ENCODE measurements at regions not wholly inside any gene's neighbourhood (a gene's known extent, or its start where the extent isn't known, plus 50 kb on each side); places are given as distances from the start of the nearest gene placed in this dataset.

GRCh38 chr5:100407053-100407452, 128.1 kb upstream of the FAM174A start:
- H3K9me3 ChIP-seq (ENCODE audit: control insufficient read depth in 1 of 2, insufficient read depth in 1 of 2, low read depth in 1 of 2, low read length in 2 of 2) = no peaks in the 10 kb centered on the region
- H3K4me3 ChIP-seq (replicated peaks in 1 of 2; ENCODE audit: low read depth in 1 of 2, low read length in 2 of 2) = no peak overlapping the region
- H3K36me3 ChIP-seq (ENCODE audit: control insufficient read depth in 1 of 2, insufficient read depth in 2 of 2, low read length in 2 of 2) = no peaks in the 10 kb centered on the region
- no peak overlapping the region for H3K9ac ChIP-seq (ENCODE audit: low read length)
- RAD21 ChIA-PET (ENCODE audit: low non-redundant PET in 1 of 2, low total read pairs in 2 of 2, uncharacterized antibody in 2 of 2, unreplicated experiment in 2 of 2) = no interaction called here
- DNase-seq (ENCODE audit: low read depth, low spot score) (no peak), ATAC-seq (no peak)
- POLR2A ChIA-PET = no interaction called here
- intact Hi-C loops (cut with micrococcal nuclease) = no loop called here
- CTCF ChIA-PET = no interaction called here
- H3K4me1 ChIP-seq (ENCODE audit: control insufficient read depth in 1 of 2, insufficient read depth in 2 of 2, low read length in 2 of 2) = no peaks in the 10 kb centered on the region
- H4K20me1 ChIP-seq (ENCODE audit: insufficient read depth) = no peaks in the 10 kb centered on the region
- no peak overlapping the region for H3K4me2 ChIP-seq (ENCODE audit: low read length)
- no peak overlapping the region for H3K27ac ChIP-seq (ENCODE audit: low read depth, low read length)
- no peak overlapping the region for H2AFZ ChIP-seq (ENCODE audit: low read depth, low read length, poor library complexity, severe bottlenecking)
- BruUV-seq (replicated peaks) = no TSS peak
- no peaks in the 10 kb centered on the region for H3K79me2 ChIP-seq (ENCODE audit: insufficient read depth, low read length)
- no peaks in the 10 kb centered on the region for H3K9me2 ChIP-seq (ENCODE audit: insufficient read depth)
- no peaks in the 10 kb centered on the region for H3K27me3 ChIP-seq (ENCODE audit: insufficient read depth, low read length)
- TF ChIP-seq ATF3 (IDR thresholded peaks at IDR 0.05) (no peak), SRF (IDR thresholded peaks at IDR 0.05; ENCODE audit: low read depth) (no peak)

GRCh38 chr5:100406640-100407039, 128.5 kb upstream of the FAM174A start:
- Histone ChIP-seq H2AFZ (ENCODE audit: low read depth, low read length, poor library complexity, severe bottlenecking) (no peak overlapping the region), H3K36me3 (ENCODE audit: control insufficient read depth in 1 of 2, insufficient read depth in 2 of 2, low read length in 2 of 2) (no peaks in the 10 kb centered on the region), H3K4me2 (ENCODE audit: low read length) (no peak overlapping the region), H4K20me1 (ENCODE audit: insufficient read depth) (no peaks in the 10 kb centered on the region), H3K79me2 (ENCODE audit: insufficient read depth, low read length) (no peaks in the 10 kb centered on the region), H3K4me3 (replicated peaks in 1 of 2; ENCODE audit: low read depth in 1 of 2, low read length in 2 of 2) (no peak overlapping the region), H3K27me3 (ENCODE audit: insufficient read depth, low read length) (no peaks in the 10 kb centered on the region), H3K4me1 (ENCODE audit: control insufficient read depth in 1 of 2, insufficient read depth in 2 of 2, low read length in 2 of 2) (no peaks in the 10 kb centered on the region), H3K9me3 (ENCODE audit: control insufficient read depth in 1 of 2, insufficient read depth in 1 of 2, low read depth in 1 of 2, low read length in 2 of 2) (no peaks in the 10 kb centered on the region), H3K27ac (ENCODE audit: low read depth, low read length) (no peak overlapping the region), H3K9me2 (ENCODE audit: insufficient read depth) (no peaks in the 10 kb centered on the region), H3K9ac (ENCODE audit: low read length) (no peak overlapping the region)
- ChIA-PET RAD21 (ENCODE audit: low non-redundant PET in 1 of 2, low total read pairs in 2 of 2, uncharacterized antibody in 2 of 2, unreplicated experiment in 2 of 2) (no interaction called here), POLR2A (no interaction called here), CTCF (interaction anchor here (0.9 to 1.0 kb wide), 2 partner anchors 17 to 24 kb away, joined by 4 read pairs; no protein-coding TSS in a partner anchor)
- BruUV-seq (replicated peaks) = no TSS peak
- intact Hi-C loops (cut with micrococcal nuclease) = no loop called here
- DNase-seq (ENCODE audit: low read depth, low spot score) = no peak
- no peak for ATAC-seq
- TF ChIP-seq EGR1 (IDR thresholded peaks at IDR 0.05; ENCODE audit: low read depth) (no peak), POLR2AphosphoS5 (IDR thresholded peaks at IDR 0.05; ENCODE audit: low read depth, low read length) (no peak), CEBPB (IDR thresholded peaks at IDR 0.05; ENCODE audit: low read depth) (no peak), YY1 (IDR thresholded peaks at IDR 0.05; ENCODE audit: extremely low read depth, insufficient replicate concordance, low read depth, low read length) (no peak), RAD21 (IDR thresholded peaks at IDR 0.05; ENCODE audit: low read depth) (no peak), CBX3 (IDR thresholded peaks at IDR 0.05; ENCODE audit: low read depth) (no peak), SRF (IDR thresholded peaks at IDR 0.05; ENCODE audit: low read depth) (no peak), CTCF (IDR thresholded peaks at IDR 0.05 in 2 of 3, conservative IDR thresholded peaks at IDR 0.05 in 1 of 3; ENCODE audit: borderline replicate concordance in 1 of 3, insufficient read depth in 1 of 3, low read depth in 2 of 3, low read length in 2 of 3) (no peak), SP1 (IDR thresholded peaks at IDR 0.05; ENCODE audit: low read depth) (no peak), JUND (IDR thresholded peaks at IDR 0.05) (no peak), ZBTB33 (IDR thresholded peaks at IDR 0.05; ENCODE audit: extremely low read depth, insufficient replicate concordance, low read length) (no peak), ATF3 (IDR thresholded peaks at IDR 0.05) (no peak), TCF7L2 (IDR thresholded peaks at IDR 0.05; ENCODE audit: borderline replicate concordance, extremely low read depth, insufficient read depth, insufficient read length) (no peak), POLR2A (IDR thresholded peaks at IDR 0.05; ENCODE audit: borderline replicate concordance, extremely low read depth, insufficient read depth, insufficient read length) (no peak), SIN3A (IDR thresholded peaks at IDR 0.05; ENCODE audit: low read depth) (no peak), EZH2 (IDR thresholded peaks at IDR 0.05) (no peak), ELF1 (IDR thresholded peaks at IDR 0.05; ENCODE audit: borderline replicate concordance, low read depth) (no peak), EZH2phosphoT487 (IDR thresholded peaks at IDR 0.05; ENCODE audit: borderline replicate concordance) (no peak)
